UCSD-AML1 (cell line): ENCODE measurements at regions not wholly inside any gene's neighbourhood (a gene's known extent, or its start where the extent isn't known, plus 50 kb on each side); places are given as distances from the start of the nearest gene placed in this dataset.

Source experiments
- DNase-seq: peaks from one replicate; lab custom pipeline; 2025; ENCODE audit not compliant: unreplicated experiment; lab: John Stamatoyannopoulos, UW

GRCh38 chr17:13359774-13360173, 242.0 kb downstream of the HS3ST3A1 start:
- DNase-seq, result no peak

DNA sequence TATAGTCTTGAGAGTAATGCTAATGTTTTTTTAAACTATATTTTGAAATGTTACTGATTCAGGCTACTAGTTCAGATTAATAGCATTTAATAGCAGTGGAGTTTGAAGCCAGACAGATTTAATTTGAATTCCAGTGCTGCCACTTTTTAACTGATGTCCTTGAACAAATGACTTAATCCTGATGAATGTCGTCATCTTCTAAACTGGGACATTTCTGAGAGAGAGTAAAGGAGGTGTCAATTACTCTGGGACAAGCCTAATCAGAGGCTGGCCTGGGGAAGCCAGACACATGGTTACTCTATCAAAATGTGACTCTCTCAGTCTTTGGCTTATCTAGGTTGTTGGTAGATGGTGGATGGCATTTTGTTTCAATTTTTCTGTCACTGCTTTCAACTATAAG, 246.7 kb downstream of the HS3ST3A1 start:
- DNase-seq, result no peak

GRCh38 chr17:13353590-13353989, 248.1 kb downstream of the HS3ST3A1 start:
- no peak for DNase-seq

DNA sequence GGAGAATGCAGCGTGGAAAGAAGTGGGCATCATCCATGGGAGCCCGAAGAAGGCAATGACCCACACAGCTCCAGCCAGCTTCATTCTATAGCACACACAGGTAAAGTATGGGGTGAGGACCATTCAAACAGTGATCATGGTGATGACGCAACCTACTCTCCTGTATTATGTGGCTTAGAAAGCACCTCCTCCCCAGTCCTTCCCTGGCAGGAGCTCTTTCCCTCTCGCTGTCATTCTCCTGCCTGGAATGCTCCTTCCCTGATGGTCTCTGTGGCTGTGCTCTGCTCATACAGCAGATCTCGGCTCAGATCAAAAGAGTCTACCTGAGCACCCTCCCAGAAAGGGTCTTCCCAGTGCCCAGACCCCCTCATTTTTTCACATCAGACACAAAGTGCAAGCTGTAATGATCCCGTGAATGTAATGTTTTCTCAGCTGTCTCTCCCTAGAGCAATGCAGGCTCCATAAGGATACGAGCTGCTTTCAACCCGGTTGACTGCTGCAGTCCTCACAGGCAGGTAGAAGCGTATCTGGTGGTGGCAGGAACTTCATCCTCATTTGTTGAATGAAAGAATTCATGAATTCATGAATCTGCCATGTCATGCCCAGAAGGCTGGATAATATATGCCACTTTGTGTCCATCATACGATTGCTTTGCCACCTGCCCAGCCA, 248.8 kb downstream of the HS3ST3A1 start:
- no peak for DNase-seq

- DNase-seq, result no peak
These were observed 250.7 kb downstream of the HS3ST3A1 start for GRCh38 chr17:13351046-13351445.

DNA sequence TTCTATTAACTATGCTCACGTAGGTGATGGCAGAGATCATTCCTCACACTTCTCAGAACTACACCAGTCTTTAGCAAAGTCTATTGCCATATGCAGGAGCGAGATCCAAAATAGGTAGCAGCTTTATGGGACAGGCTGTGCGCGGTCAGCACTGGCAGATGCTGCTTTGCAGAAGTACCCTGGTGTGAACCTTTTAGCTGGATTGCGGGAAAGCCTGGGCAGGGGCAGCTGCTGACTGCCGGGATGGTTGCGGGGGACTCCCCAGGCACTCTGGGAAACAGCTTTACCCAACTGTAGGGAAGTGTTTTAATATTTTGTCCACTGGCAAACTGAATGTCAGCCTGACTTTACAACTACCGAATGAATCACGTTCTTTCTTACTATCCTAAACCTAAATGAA, 251.3 kb downstream of the HS3ST3A1 start:
- DNase-seq, result no peak

DNA sequence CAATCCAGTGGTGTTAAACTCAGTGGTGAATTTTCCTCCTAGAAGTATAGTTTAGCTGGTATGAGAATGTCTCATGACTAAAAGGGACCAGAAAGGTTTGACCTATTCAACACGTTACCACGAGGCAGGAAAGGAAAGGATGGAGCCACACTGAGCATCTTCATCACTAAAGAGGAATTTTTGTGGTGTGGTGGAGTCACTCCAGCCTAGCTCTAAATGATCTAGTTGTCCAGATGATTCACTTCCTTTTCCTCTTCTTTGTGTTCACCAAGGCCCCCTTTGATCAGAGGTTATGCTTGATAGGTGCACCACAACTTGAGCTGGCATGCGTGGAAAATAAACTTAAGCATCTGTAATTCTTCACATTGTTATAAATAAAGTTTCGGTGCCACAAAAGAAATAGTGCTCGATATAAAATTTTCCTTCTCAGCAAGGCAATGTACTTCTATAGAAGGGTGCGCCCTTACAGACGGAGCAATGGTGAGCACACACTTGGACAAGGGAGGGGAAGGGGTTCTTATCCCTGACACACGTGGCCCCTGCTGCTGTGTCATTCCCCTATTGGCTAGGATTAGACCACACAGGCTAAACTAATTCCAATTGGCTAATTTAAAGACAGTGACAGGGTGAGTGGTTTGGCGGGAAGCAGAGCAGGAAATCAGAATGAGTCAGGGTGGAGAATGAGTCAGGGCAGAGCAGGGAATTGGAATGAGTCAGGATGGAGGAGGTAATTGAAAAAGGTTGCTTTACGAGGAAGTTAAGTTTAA, 254.6 kb downstream of the HS3ST3A1 start:
- DNase-seq, result no peak

DNA sequence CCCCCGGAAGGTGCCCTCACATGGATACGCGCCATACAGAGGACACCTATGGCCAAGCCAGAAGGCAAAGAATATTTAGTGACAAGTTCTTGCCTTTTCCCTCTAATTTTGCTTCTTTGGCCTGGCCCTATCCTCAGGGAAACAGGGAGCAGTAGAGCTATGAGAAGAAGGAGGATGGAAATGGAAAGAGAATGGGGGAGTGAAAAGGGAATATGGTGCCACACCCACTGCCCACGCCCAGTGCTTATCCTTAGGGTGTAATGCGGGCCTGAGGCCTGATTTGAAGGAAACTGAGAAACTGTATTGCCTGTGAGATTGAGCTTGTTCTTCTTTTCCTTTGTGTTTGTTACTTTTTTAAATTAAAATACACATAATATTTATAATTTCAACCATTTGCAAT, 255.1 kb downstream of the HS3ST3A1 start:
- no peak for DNase-seq

DNA sequence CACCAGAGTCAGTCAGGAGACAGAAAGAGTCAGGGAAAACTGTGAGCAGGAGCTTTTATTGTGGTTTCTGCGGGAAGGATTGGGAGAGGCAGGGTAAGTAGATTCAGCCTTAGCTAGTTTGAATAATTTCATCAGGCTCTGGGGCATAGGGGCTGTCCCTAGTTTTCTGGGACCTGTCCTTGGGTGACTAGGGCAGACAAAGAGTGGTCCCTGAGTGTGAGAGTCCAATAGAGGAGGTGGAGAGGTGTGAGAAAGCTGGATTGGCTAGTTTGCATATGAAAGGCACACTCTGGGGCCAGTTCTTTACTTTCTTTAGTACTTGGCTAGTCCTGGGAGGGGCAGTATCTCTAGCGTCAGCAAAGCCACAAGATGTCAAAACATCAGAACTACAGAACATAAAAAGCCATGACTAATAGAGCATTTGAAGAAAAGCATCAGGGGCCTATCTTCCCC, 255.6 kb downstream of the HS3ST3A1 start:
- DNase-seq, result no peak

GRCh38 chr17:13338421-13338820, 263.3 kb downstream of the HS3ST3A1 start:
- DNase-seq, result no peak

DNA sequence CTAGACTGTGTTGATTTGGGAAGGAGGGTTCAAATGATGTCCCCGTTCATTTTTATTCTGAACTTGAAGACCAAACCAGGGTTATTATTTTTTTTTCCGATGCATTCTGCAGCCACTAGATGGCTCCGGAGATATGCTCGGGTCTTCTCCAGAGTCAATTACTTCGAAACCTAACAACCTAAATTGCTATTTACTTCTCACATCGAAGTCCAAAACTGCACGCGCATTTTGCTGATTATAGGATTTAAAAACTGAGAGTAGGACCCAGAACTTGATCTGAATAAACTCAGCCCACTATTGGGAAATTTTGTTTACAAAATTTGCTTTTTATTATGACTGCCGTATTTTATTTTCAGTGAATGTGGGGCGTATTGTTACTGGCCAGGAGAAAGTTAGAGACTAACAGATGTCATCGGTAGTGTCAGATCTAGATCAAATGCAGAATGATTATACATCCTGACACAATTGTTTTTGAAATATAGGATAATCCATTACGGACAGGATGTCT, 263.8 kb downstream of the HS3ST3A1 start:
- no peak for DNase-seq

DNA sequence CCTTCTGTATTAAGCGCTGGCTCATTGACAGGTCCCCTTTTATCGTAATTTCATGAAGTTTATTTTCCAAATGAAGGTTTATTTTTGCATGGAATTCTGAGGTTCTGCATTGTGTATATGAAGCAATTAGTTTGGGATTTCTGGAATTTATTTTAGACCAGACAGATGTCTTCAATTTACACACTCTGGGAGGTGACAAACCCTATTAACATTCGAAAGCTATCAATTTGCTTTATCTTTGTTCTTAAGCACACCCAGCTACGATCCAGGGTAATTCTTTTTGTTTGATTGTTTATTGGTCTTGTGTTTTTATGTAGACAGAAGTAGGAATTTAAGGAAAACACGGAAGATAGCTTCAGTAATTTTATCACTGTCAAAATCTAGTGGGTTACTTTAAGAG, 264.6 kb downstream of the HS3ST3A1 start:
- no peak for DNase-seq

DNA sequence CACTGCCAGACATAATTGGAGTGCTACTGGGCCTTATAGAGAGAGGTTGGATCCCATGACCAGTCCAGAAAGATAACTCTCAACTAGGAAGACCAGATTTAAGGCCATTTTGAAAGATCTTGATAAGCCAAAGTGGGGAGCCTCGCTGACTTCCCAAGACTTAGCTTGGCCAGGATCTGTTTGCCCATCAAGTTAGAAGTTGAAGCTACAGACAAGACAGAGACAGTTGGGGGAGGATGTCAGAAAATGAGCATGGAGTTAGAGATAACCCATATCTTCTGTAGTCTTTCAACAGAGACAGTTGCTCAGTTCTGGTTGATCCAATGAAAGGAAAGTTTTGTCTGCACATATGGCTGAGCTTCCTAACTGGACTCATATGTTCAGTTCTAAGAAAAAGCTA, 267.4 kb downstream of the HS3ST3A1 start:
- DNase-seq, result no peak

- DNase-seq, result no peak
These were observed 268.1 kb downstream of the HS3ST3A1 start for GRCh38 chr17:13333661-13334060.

GRCh38 chr17:13332207-13332606, 269.5 kb downstream of the HS3ST3A1 start:
- DNase-seq, result no peak

GRCh38 chr17:13329421-13329820, 272.3 kb downstream of the HS3ST3A1 start:
- DNase-seq, result no peak

- no peak for DNase-seq
These were observed 277.7 kb downstream of the HS3ST3A1 start for GRCh38 chr17:13323990-13324389.

GRCh38 chr17:13321951-13322701, 279.6 kb downstream of the HS3ST3A1 start:
- no peak for DNase-seq

DNA sequence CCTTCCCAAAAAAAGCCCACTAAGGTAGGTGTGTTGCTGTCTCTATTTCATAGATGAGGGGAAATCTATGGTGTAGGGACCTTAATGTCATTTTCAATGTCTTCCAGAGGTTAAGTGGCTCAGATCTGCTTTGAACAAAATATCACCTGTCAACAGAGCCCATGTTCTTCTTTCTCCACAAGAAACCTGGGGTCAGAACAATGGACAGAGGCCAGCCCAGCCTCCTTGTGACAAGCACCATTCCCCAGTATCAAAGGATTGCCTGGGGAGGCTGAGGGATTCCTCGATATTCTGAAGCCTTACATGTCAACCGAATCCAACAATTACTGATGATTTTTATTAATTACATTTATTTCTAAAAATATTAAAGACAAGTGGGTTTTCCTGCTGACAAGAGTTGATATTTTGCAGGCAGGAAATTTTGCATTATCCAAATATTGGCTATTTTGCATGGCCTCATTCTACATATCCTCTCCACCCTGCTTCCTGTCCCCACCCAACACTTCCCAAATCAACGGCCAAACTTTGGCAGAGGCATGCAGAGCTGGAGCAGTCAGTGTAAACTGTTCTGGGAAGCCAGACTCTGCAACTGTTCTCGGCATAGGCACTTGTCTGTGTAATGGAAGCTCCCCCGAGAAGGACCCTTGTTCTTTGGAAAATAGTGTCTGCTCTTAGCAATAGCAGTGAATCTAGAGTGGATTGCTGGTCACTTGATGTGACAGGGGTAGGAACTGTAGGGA, 281.5 kb downstream of the HS3ST3A1 start:
- no peak for DNase-seq

GRCh38 chr17:13316657-13317056, 285.1 kb downstream of the HS3ST3A1 start:
- no peak for DNase-seq

- DNase-seq, result no peak
These were observed 290.4 kb downstream of the HS3ST3A1 start for GRCh38 chr17:13311306-13311705.
